HCT116 (cell line): ENCODE measurements at regions not wholly inside any gene's neighbourhood (a gene's known extent, or its start where the extent isn't known, plus 50 kb on each side); places are given as distances from the start of the nearest gene placed in this dataset.

ENCODE experiments used
- EZH2 ChIP-seq: fragments of 200-600 bp; sonication (generic); IDR thresholded peaks from 2 replicates; pipeline ENCODE4 v1.6.1; 2017; ENCODE audit warnings: antibody characterized with exemption, mixed run types
- EZH2phosphoT487 ChIP-seq: fragments of 200-600 bp; IDR thresholded peaks from 2 replicates; pipeline ENCODE4 v1.6.1; 2018; ENCODE audit warnings: antibody characterized with exemption, borderline replicate concordance
- RAD21 ChIP-seq: IDR thresholded peaks from 2 replicates; pipeline ENCODE4 v1.6.1; 2012; ENCODE audit warnings: low read depth, mild to moderate bottlenecking
- TF ChIP-seq, protein P1 (sequence below), 3 experiments: fragments of 200-600 bp in 1 of 3; sonication (generic) in 1 of 3; IDR thresholded peaks in 2 of 3; conservative IDR thresholded peaks in 1 of 3; 2 replicates each; pipeline ENCODE4 v1.5.1; 2012 to 2017; ENCODE audit warnings: low read depth in 2 of 3, low read length in 2 of 3, antibody characterized with exemption in 1 of 3, borderline replicate concordance in 1 of 3, control low read depth in 1 of 3, mild to moderate bottlenecking in 1 of 3, mixed read lengths in 1 of 3, mixed run types in 1 of 3, moderate library complexity in 1 of 3; ENCODE audit not compliant: insufficient read depth in 1 of 3

DNA sequence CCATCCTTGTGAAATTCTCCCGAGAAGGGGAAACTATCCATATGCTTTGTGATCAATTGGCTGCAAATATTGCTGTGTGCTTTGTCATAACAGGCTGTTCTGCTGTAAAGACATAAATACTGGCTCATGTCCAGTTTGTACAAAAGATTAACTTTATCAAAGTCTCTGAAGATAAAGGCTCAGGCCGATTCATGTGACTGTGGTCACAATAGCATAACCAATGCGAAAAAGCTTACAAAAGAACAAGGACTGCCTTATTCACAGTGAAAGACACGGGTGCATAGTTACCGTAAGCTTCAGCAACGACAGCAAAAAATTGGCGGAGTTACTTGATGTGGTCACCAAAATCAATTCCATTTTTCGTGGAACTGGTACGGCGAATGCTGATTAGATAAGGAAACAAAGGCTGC lies 173.6 kb upstream of the CHRM3 start:
- TF ChIP-seq, protein P1, sequence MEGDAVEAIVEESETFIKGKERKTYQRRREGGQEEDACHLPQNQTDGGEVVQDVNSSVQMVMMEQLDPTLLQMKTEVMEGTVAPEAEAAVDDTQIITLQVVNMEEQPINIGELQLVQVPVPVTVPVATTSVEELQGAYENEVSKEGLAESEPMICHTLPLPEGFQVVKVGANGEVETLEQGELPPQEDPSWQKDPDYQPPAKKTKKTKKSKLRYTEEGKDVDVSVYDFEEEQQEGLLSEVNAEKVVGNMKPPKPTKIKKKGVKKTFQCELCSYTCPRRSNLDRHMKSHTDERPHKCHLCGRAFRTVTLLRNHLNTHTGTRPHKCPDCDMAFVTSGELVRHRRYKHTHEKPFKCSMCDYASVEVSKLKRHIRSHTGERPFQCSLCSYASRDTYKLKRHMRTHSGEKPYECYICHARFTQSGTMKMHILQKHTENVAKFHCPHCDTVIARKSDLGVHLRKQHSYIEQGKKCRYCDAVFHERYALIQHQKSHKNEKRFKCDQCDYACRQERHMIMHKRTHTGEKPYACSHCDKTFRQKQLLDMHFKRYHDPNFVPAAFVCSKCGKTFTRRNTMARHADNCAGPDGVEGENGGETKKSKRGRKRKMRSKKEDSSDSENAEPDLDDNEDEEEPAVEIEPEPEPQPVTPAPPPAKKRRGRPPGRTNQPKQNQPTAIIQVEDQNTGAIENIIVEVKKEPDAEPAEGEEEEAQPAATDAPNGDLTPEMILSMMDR (IDR thresholded peaks at IDR 0.05 in 2 of 3, conservative IDR thresholded peaks at IDR 0.05 in 1 of 3; ENCODE audit: borderline replicate concordance in 1 of 3, insufficient read depth in 1 of 3, low read depth in 2 of 3, low read length in 2 of 3), result no peak
- no peak for TF ChIP-seq EZH2phosphoT487
- TF ChIP-seq RAD21, result no peak
- no peak for TF ChIP-seq EZH2
